Upper lobe of left lung (tissue), 4 donors: ENCODE measurements at regions not wholly inside any gene's neighbourhood (a gene's known extent, or its start where the extent isn't known, plus 50 kb on each side); places are given as distances from the start of the nearest gene placed in this dataset.

Experiments
- EP300 ChIP-seq, 4 donors: sonication (generic); formaldehyde crosslinking; IDR thresholded peaks; one replicate each; pipeline ENCODE4 v1.5.1; 2017; ENCODE audit warnings: antibody characterized with exemption in 4 of 4, control low read depth in 2 of 4
- POLR2A ChIP-seq, 4 donors: fragments of 450-650 bp; IDR thresholded peaks; one replicate each; pipeline ENCODE4 v1.5.1; 2016 to 2017; ENCODE audit warnings: antibody characterized with exemption in 4 of 4, mild to moderate bottlenecking in 2 of 4
- TF ChIP-seq, protein P1 (sequence below), 6 experiments: fragments of 450-650 bp in 4 of 6; fragments of 200-600 bp in 2 of 6; sonication (generic) in 2 of 6; IDR thresholded peaks; one replicate each; pipeline ENCODE4 v1.5.1; 2016 to 2019; ENCODE audit warnings: antibody characterized with exemption in 6 of 6

DNA sequence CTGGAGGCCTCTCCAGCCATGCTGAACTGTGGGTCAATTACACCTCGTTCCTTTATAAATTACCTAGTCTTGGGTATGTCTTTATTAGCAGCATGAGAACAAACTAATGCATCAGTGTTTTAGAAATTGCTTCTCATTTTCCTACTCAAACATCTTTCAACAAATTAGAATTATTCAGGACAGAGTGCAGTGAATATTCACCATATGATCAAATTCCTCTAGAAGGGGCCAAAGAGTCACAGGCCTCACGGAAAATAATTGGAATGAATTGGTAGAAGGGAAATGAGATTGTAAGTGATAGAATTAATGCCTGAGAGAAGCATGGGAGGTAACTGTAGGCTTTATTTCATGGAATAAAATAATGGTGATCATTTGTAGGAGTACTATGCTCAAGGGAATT, 50.5 kb upstream of the CDH11 start:
- TF ChIP-seq, protein P1, sequence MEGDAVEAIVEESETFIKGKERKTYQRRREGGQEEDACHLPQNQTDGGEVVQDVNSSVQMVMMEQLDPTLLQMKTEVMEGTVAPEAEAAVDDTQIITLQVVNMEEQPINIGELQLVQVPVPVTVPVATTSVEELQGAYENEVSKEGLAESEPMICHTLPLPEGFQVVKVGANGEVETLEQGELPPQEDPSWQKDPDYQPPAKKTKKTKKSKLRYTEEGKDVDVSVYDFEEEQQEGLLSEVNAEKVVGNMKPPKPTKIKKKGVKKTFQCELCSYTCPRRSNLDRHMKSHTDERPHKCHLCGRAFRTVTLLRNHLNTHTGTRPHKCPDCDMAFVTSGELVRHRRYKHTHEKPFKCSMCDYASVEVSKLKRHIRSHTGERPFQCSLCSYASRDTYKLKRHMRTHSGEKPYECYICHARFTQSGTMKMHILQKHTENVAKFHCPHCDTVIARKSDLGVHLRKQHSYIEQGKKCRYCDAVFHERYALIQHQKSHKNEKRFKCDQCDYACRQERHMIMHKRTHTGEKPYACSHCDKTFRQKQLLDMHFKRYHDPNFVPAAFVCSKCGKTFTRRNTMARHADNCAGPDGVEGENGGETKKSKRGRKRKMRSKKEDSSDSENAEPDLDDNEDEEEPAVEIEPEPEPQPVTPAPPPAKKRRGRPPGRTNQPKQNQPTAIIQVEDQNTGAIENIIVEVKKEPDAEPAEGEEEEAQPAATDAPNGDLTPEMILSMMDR (IDR thresholded peaks at IDR 0.05), result no peak
- TF ChIP-seq EP300 (IDR thresholded peaks at IDR 0.05), result no peak
- TF ChIP-seq POLR2A (IDR thresholded peaks at IDR 0.05), result no peak
